HEK293T (cell line): ENCODE measurements at regions not wholly inside any gene's neighbourhood (a gene's known extent, or its start where the extent isn't known, plus 50 kb on each side); places are given as distances from the start of the nearest gene placed in this dataset.
"Not testable (repeated sequence)": the region's sequence is repeated elsewhere in the genome, so short reads cannot be mapped to it uniquely, and the experiment has no call there.

Experiments used
- CTCF ChIA-PET: fragments of 350-600 bp; formaldehyde crosslinking; extraction: SDS; loops from one replicate; lab custom pipeline; 2021; ENCODE audit warnings: antibody characterized with exemption, inconsistent platforms; lab: Yijun Ruan, JAX
- POLR2A ChIA-PET: fragments of 350-600 bp; formaldehyde crosslinking; extraction: SDS; loops from one replicate; lab custom pipeline; 2020; ENCODE audit warnings: antibody characterized with exemption, inconsistent platforms; lab: Yijun Ruan, JAX
- DNase-seq: peaks from one replicate; pipeline ENCODE4 v3.0.0; 2012; ENCODE audit warnings: mixed read lengths; ENCODE audit errors: extremely low spot score

GRCh38 chr9:42852133-42852930, 668.9 kb downstream of the SPATA31A6 start:
- POLR2A ChIA-PET, CTCF ChIA-PET, DNase-seq: not testable (repeated sequence)

- CTCF ChIA-PET, DNase-seq, POLR2A ChIA-PET: not testable (repeated sequence)
Observed at GRCh38 chr9:42860133-42860532, 676.7 kb downstream of the SPATA31A6 start.

- POLR2A ChIA-PET, DNase-seq, CTCF ChIA-PET: not testable (repeated sequence)
Observed at GRCh38 chr9:42862465-42862864, 679.0 kb downstream of the SPATA31A6 start.
